SU-DHL-6 (cell line): ENCODE measurements at regions not wholly inside any gene's neighbourhood (a gene's known extent, or its start where the extent isn't known, plus 50 kb on each side); places are given as distances from the start of the nearest gene placed in this dataset.

ENCODE experiments used
- EZH2phosphoT487 ChIP-seq: fragments of 200-600 bp; sonication (generic), shearing (Covaris generic); conservative IDR thresholded peaks from 2 replicates; pipeline ENCODE4 v1.6.1; 2018; ENCODE audit warnings: mild to moderate bottlenecking, antibody characterized with exemption, low read length, moderate library complexity, mixed read lengths
- TF ChIP-seq, protein P1 (sequence below): fragments of 200-600 bp; sonication (generic); IDR thresholded peaks from one replicate; pipeline ENCODE4 v1.5.1; 2017; ENCODE audit warnings: antibody characterized with exemption, mild to moderate bottlenecking, low read length, moderate library complexity; ENCODE audit not compliant: insufficient read depth, poor library complexity, severe bottlenecking

DNA sequence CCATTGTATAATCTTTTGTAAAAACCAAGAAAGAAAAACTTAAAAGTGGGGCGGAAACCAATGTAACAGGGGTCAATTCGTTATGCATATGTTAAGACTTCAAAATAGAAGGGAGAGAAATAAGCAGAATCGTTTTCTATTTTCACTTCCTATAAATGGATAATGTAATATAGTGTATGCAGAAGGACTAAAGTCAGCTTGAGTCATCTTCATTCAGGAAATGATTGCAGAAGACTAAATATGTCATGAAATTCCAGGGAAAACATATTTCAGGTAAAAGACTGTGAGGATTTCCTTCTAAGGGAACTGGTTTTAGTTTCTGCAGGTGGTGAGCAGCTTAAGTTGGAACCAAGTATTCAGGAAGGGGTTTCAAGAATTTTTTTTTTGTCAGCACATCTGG is 753.3 kb downstream of the IRX1 start:
- TF ChIP-seq, protein P1, sequence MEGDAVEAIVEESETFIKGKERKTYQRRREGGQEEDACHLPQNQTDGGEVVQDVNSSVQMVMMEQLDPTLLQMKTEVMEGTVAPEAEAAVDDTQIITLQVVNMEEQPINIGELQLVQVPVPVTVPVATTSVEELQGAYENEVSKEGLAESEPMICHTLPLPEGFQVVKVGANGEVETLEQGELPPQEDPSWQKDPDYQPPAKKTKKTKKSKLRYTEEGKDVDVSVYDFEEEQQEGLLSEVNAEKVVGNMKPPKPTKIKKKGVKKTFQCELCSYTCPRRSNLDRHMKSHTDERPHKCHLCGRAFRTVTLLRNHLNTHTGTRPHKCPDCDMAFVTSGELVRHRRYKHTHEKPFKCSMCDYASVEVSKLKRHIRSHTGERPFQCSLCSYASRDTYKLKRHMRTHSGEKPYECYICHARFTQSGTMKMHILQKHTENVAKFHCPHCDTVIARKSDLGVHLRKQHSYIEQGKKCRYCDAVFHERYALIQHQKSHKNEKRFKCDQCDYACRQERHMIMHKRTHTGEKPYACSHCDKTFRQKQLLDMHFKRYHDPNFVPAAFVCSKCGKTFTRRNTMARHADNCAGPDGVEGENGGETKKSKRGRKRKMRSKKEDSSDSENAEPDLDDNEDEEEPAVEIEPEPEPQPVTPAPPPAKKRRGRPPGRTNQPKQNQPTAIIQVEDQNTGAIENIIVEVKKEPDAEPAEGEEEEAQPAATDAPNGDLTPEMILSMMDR: no peak
- no peak for TF ChIP-seq EZH2phosphoT487
